GM06990 (cell line): ENCODE measurements at regions not wholly inside any gene's neighbourhood (a gene's known extent, or its start where the extent isn't known, plus 50 kb on each side); places are given as distances from the start of the nearest gene placed in this dataset.

Experiments
- DNase-seq: peaks from one replicate; pipeline ENCODE4 v3.0.0-alpha.2; 2011; ENCODE audit not compliant: insufficient read length; ENCODE audit errors: extremely low read depth
- H3K27me3 ChIP-seq: replicated peaks from 2 replicates; pipeline ENCODE4 v1.6.0; 2011; ENCODE audit warnings: low read length; ENCODE audit not compliant: control insufficient read depth, insufficient read depth
- H3K36me3 ChIP-seq: 2 replicates; pipeline ENCODE4 v1.5.1; 2011; ENCODE audit warnings: low read length; ENCODE audit not compliant: control insufficient read depth, insufficient read depth
- H3K4me3 ChIP-seq: replicated peaks from 2 replicates; pipeline ENCODE4 v1.5.1; 2011; ENCODE audit warnings: low read depth, mild to moderate bottlenecking, control low read depth, low read length
- CTCF ChIP-seq: IDR thresholded peaks from 2 replicates; pipeline ENCODE4 v1.5.1; 2011; ENCODE audit warnings: low read length, control low read depth, mild to moderate bottlenecking, inconsistent platforms; ENCODE audit not compliant: insufficient read depth, poor library complexity, severe bottlenecking

- Histone ChIP-seq H3K36me3 (no peaks in the 10 kb centered on the region), H3K4me3 (no peak overlapping the region), H3K27me3 (no peaks in the 10 kb centered on the region)
- no peak for TF ChIP-seq CTCF
- DNase-seq: no peak
Observed at GRCh38 chr7:137078781-137079180, 210.3 kb downstream of the CHRM2 start.

GRCh38 chr7:137074391-137075030 lies 206.1 kb downstream of the CHRM2 start:
- Histone ChIP-seq H3K27me3 (no peaks in the 10 kb centered on the region), H3K4me3 (no peak overlapping the region), H3K36me3 (no peaks in the 10 kb centered on the region)
- no peak for TF ChIP-seq CTCF
- DNase-seq: no peak

GRCh38 chr7:137073571-137074325 lies 205.3 kb downstream of the CHRM2 start:
- TF ChIP-seq CTCF: no peak
- no peak for DNase-seq
- no peaks in the 10 kb centered on the region for H3K27me3 ChIP-seq
- no peak overlapping the region for H3K4me3 ChIP-seq
- no peaks in the 10 kb centered on the region for H3K36me3 ChIP-seq
